HEK293 (cell line): ENCODE measurements at regions not wholly inside any gene's neighbourhood (a gene's known extent, or its start where the extent isn't known, plus 50 kb on each side); places are given as distances from the start of the nearest gene placed in this dataset.

Source experiments
- MZF1 ChIP-seq: fragments of 450-650 bp; formaldehyde crosslinking; IDR thresholded peaks from 2 replicates; pipeline ENCODE4 v1.5.1; 2017; ENCODE audit warnings: missing biosample characterization, missing genetic modification characterization, borderline replicate concordance
- SCRT1 ChIP-seq: fragments of 450-650 bp; formaldehyde crosslinking; IDR thresholded peaks from 2 replicates; pipeline ENCODE4 v1.5.1; 2016; ENCODE audit warnings: missing biosample characterization, missing genetic modification characterization, borderline replicate concordance
- SETDB1 ChIP-seq: IDR thresholded peaks from one replicate; pipeline ENCODE4 v1.6.1; 2017; ENCODE audit warnings: mild to moderate bottlenecking, low read length, moderate library complexity, mixed read lengths; ENCODE audit not compliant: insufficient read length
- ZBTB20 ChIP-seq: fragments of 450-650 bp; formaldehyde crosslinking; IDR thresholded peaks from 2 replicates; pipeline ENCODE4 v1.5.1; 2016; ENCODE audit warnings: missing biosample characterization, missing genetic modification characterization
- ZEB2 ChIP-seq: fragments of 450-650 bp; formaldehyde crosslinking; IDR thresholded peaks from 2 replicates; pipeline ENCODE4 v1.5.1; 2016; ENCODE audit warnings: missing biosample characterization, missing genetic modification characterization
- ZNF280D ChIP-seq: fragments of 450-650 bp; formaldehyde crosslinking; IDR thresholded peaks from 2 replicates; pipeline ENCODE4 v1.5.1; 2016; ENCODE audit warnings: missing biosample characterization, missing genetic modification characterization
- ZNF747 ChIP-seq: fragments of 450-650 bp; formaldehyde crosslinking; IDR thresholded peaks from 2 replicates; pipeline ENCODE4 v1.5.1; 2016; ENCODE audit warnings: missing biosample characterization, missing genetic modification characterization
- ZNF791 ChIP-seq: fragments of 450-650 bp; formaldehyde crosslinking; IDR thresholded peaks from 2 replicates; pipeline ENCODE4 v1.5.1; 2016; ENCODE audit warnings: missing biosample characterization, missing genetic modification characterization
- TF ChIP-seq, protein P1 (sequence below): fragments of 450-650 bp; formaldehyde crosslinking; IDR thresholded peaks from 2 replicates; pipeline ENCODE4 v1.5.1; 2016; ENCODE audit warnings: missing biosample characterization, missing genetic modification characterization
- TF ChIP-seq, protein P2 (sequence below): fragments of 450-650 bp; formaldehyde crosslinking; IDR thresholded peaks from 2 replicates; pipeline ENCODE4 v1.5.1; 2017; ENCODE audit warnings: missing biosample characterization, missing genetic modification characterization

- TF ChIP-seq, protein P1, sequence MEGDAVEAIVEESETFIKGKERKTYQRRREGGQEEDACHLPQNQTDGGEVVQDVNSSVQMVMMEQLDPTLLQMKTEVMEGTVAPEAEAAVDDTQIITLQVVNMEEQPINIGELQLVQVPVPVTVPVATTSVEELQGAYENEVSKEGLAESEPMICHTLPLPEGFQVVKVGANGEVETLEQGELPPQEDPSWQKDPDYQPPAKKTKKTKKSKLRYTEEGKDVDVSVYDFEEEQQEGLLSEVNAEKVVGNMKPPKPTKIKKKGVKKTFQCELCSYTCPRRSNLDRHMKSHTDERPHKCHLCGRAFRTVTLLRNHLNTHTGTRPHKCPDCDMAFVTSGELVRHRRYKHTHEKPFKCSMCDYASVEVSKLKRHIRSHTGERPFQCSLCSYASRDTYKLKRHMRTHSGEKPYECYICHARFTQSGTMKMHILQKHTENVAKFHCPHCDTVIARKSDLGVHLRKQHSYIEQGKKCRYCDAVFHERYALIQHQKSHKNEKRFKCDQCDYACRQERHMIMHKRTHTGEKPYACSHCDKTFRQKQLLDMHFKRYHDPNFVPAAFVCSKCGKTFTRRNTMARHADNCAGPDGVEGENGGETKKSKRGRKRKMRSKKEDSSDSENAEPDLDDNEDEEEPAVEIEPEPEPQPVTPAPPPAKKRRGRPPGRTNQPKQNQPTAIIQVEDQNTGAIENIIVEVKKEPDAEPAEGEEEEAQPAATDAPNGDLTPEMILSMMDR (tag by site-specific recombination) = no peak
- TF ChIP-seq, protein P2, sequence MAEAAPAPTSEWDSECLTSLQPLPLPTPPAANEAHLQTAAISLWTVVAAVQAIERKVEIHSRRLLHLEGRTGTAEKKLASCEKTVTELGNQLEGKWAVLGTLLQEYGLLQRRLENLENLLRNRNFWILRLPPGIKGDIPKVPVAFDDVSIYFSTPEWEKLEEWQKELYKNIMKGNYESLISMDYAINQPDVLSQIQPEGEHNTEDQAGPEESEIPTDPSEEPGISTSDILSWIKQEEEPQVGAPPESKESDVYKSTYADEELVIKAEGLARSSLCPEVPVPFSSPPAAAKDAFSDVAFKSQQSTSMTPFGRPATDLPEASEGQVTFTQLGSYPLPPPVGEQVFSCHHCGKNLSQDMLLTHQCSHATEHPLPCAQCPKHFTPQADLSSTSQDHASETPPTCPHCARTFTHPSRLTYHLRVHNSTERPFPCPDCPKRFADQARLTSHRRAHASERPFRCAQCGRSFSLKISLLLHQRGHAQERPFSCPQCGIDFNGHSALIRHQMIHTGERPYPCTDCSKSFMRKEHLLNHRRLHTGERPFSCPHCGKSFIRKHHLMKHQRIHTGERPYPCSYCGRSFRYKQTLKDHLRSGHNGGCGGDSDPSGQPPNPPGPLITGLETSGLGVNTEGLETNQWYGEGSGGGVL (tag by site-specific recombination) = no peak
- TF ChIP-seq ZNF791 (tag by site-specific recombination) = no peak
- no peak for TF ChIP-seq MZF1 (tag by site-specific recombination)
- no peak for TF ChIP-seq ZEB2 (tag by site-specific recombination)
- TF ChIP-seq SETDB1 = no peak
- no peak for TF ChIP-seq SCRT1 (tag by site-specific recombination)
- no peak for TF ChIP-seq ZNF280D (tag by site-specific recombination)
- TF ChIP-seq ZNF747 (tag by site-specific recombination) = no peak
- TF ChIP-seq ZBTB20 (tag by site-specific recombination) = no peak
These were observed 218.3 kb downstream of the ALDH8A1 start for GRCh38 chr6:134731615-134732014.
